KMS-11 (cell line): ENCODE measurements at regions not wholly inside any gene's neighbourhood (a gene's known extent, or its start where the extent isn't known, plus 50 kb on each side); places are given as distances from the start of the nearest gene placed in this dataset.

Experiments
- H2AFZ ChIP-seq: fragments of 200-600 bp; sonication (generic); 2 replicates; pipeline ENCODE4 v1.6.1; 2016; ENCODE audit warnings: antibody characterized with exemption, mixed run types, low read depth
- H3K27ac ChIP-seq: fragments of 200-600 bp; sonication (generic); 2 replicates; pipeline ENCODE4 v1.6.1; 2016; ENCODE audit warnings: mild to moderate bottlenecking, mixed run types
- H3K27me3 ChIP-seq: fragments of 200-600 bp; sonication (generic); 2 replicates; pipeline ENCODE4 v1.6.1; 2017; ENCODE audit warnings: mild to moderate bottlenecking, low read depth, mixed run types, moderate library complexity; ENCODE audit not compliant: insufficient read depth
- H3K36me3 ChIP-seq: fragments of 200-600 bp; sonication (generic); 2 replicates; pipeline ENCODE4 v1.6.1; 2017; ENCODE audit warnings: mild to moderate bottlenecking, mixed run types; ENCODE audit not compliant: insufficient read depth
- H3K4me1 ChIP-seq: fragments of 200-600 bp; sonication (generic); 2 replicates; pipeline ENCODE4 v1.6.1; 2016; ENCODE audit warnings: mild to moderate bottlenecking, low read depth, mixed run types; ENCODE audit not compliant: poor library complexity, severe bottlenecking
- H3K4me2 ChIP-seq: fragments of 200-600 bp; sonication (generic); 2 replicates; pipeline ENCODE4 v1.7.0; 2016; ENCODE audit warnings: mild to moderate bottlenecking, mixed run types
- H3K4me3 ChIP-seq: fragments of 200-600 bp; sonication (generic); IDR thresholded peaks from 2 replicates; pipeline ENCODE4 v1.6.1; 2017; ENCODE audit warnings: low read depth, low read length, mixed read lengths; ENCODE audit not compliant: insufficient read depth
- H3K79me2 ChIP-seq: fragments of 200-600 bp; sonication (generic); 2 replicates; pipeline ENCODE4 v1.6.1; 2016; ENCODE audit warnings: low read depth, mixed run types; ENCODE audit not compliant: insufficient read depth
- H3K9ac ChIP-seq: fragments of 200-600 bp; sonication (generic); 2 replicates; pipeline ENCODE4 v1.6.1; 2016; ENCODE audit warnings: mild to moderate bottlenecking, mixed run types
- H4K20me1 ChIP-seq: fragments of 200-600 bp; sonication (generic); 2 replicates; pipeline ENCODE4 v1.6.1; 2016; ENCODE audit warnings: mild to moderate bottlenecking, mixed run types; ENCODE audit not compliant: insufficient read depth
- CTCF ChIP-seq: fragments of 200-600 bp; sonication (generic); conservative IDR thresholded peaks from 2 replicates; pipeline ENCODE4 v1.6.1; 2017; ENCODE audit warnings: low read depth, mild to moderate bottlenecking, antibody characterized with exemption, low read length, moderate library complexity, mixed read lengths

GRCh38 chr2:217494557-217494956 is 508.2 kb downstream of the TNS1 start:
- H4K20me1 ChIP-seq: no peaks in the 10 kb centered on the region
- H3K4me3 ChIP-seq: no peak overlapping the region
- no peak overlapping the region for H3K4me2 ChIP-seq
- H3K27ac ChIP-seq: no peak overlapping the region
- no peaks in the 10 kb centered on the region for H3K36me3 ChIP-seq
- H3K4me1 ChIP-seq: no peaks in the 10 kb centered on the region
- no peak overlapping the region for H3K9ac ChIP-seq
- TF ChIP-seq CTCF: no peak
- no peaks in the 10 kb centered on the region for H3K79me2 ChIP-seq
- H3K27me3 ChIP-seq: no peaks in the 10 kb centered on the region
- no peak overlapping the region for H2AFZ ChIP-seq

DNA sequence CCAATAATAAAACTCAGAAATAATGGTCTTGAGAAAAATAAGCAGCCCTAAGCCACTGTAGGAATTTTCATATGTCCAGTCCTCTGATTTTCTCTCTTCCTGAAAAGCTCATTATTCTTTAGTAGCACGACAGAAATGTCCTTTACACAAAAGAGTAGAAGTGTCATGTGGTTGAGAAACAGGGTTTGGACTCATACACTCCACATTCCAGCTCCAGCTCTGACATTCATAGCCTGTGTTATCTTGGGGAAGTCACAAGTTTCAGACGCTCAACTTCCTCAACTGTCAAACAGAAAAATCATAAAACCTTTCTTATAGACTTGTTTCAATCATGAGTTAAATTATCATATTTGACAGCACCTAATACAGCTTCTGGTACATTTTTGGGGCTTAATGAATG is 511.5 kb downstream of the TNS1 start:
- no peak for TF ChIP-seq CTCF
- H4K20me1 ChIP-seq: no peaks in the 10 kb centered on the region
- H3K36me3 ChIP-seq: no peaks in the 10 kb centered on the region
- H3K4me1 ChIP-seq: no peaks in the 10 kb centered on the region
- no peak overlapping the region for H3K9ac ChIP-seq
- no peak overlapping the region for H3K27ac ChIP-seq
- no peak overlapping the region for H3K4me3 ChIP-seq
- no peak overlapping the region for H2AFZ ChIP-seq
- H3K27me3 ChIP-seq: no peaks in the 10 kb centered on the region
- H3K79me2 ChIP-seq: no peaks in the 10 kb centered on the region
- H3K4me2 ChIP-seq: no peak overlapping the region

DNA sequence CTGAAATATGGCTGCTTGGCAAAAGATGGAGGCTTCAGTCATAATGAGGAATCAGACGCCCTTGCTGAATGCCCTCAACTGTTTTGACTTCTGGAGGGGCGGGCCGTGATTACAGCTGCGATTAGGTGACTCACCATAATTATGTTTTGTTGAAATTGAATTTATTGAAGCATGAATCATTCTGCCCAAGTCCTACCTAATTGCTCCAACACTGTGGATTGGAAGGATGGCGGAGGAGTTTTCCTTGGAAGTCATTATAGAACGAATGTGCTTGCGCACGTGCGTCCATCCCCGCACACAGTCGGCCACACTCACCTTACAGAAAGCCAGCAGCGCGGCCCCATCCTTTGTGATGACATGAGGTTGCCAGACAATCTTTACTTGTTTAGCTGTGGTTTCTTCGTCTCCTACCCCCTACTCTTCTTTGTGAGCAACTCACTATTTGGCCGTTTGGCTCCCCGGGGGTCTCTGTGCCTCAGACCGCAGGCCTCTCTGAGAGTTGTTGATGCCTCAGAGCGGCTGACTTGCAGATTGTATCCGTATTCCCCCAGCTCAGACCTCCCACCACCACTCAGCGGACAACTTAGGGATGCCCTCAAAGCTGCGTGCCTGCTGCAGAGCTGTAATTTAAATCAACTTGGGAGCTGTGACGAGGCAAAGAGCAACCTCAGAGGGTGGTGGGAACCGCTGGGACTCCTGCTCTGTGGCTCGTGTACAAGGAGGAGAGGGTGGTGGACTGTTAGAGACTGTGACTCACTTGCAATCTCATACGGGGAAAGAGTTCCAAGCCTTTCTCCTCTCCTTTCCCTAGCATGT is 513.4 kb downstream of the TNS1 start:
- no peak for TF ChIP-seq CTCF
- Histone ChIP-seq H3K79me2 (no peaks in the 10 kb centered on the region), H3K36me3 (no peaks in the 10 kb centered on the region), H3K4me1 (no peaks in the 10 kb centered on the region), H3K9ac (no peak overlapping the region), H3K4me3 (no peak overlapping the region), H2AFZ (no peak overlapping the region), H3K27ac (no peak overlapping the region), H3K27me3 (no peaks in the 10 kb centered on the region), H3K4me2 (no peak overlapping the region), H4K20me1 (no peaks in the 10 kb centered on the region)

- no peak for TF ChIP-seq CTCF
- Histone ChIP-seq H2AFZ (no peak overlapping the region), H3K4me2 (no peak overlapping the region), H4K20me1 (no peaks in the 10 kb centered on the region), H3K4me1 (no peaks in the 10 kb centered on the region), H3K9ac (no peak overlapping the region), H3K4me3 (no peak overlapping the region), H3K79me2 (no peaks in the 10 kb centered on the region), H3K27me3 (no peaks in the 10 kb centered on the region), H3K36me3 (no peaks in the 10 kb centered on the region), H3K27ac (no peak overlapping the region)
Measured at GRCh38 chr2:217484046-217484445, 518.7 kb downstream of the TNS1 start.
